Calu3 (cell line): ENCODE measurements at regions not wholly inside any gene's neighbourhood (a gene's known extent, or its start where the extent isn't known, plus 50 kb on each side); places are given as distances from the start of the nearest gene placed in this dataset.

Experiments used
- BruUV-seq: library from RNA; stranded (reverse); fragments of 400-500 nt; replicated peaks from 2 replicates; lab custom pipeline; 2021; lab: Mats Ljungman, UMichigan
- CTCF ChIA-PET: fragments of 300-600 bp; sonication (Branson Sonifier 250); formaldehyde crosslinking; loops from one replicate; lab custom pipeline; 2022; ENCODE audit warnings: antibody characterized with exemption; lab: Charles Lee
- DNase-seq: peaks from one replicate; pipeline ENCODE4 v3.0.0; 2022
- H3K27ac Mint-ChIP-seq: one replicate; pipeline ENCODE4 v1.8.0; 2022; ENCODE audit warnings: mixed read lengths; ENCODE audit not compliant: unreplicated experiment
- H3K27me3 Mint-ChIP-seq: one replicate; pipeline ENCODE4 v1.8.0; 2022; ENCODE audit warnings: mixed read lengths; ENCODE audit not compliant: unreplicated experiment
- H3K36me3 Mint-ChIP-seq: one replicate; pipeline ENCODE4 v1.8.0; 2022; ENCODE audit warnings: mild to moderate bottlenecking, moderate library complexity, mixed read lengths; ENCODE audit not compliant: insufficient read depth, unreplicated experiment
- H3K4me1 Mint-ChIP-seq: one replicate; pipeline ENCODE4 v1.8.0; 2022; ENCODE audit warnings: mild to moderate bottlenecking, low read depth, mixed read lengths; ENCODE audit not compliant: unreplicated experiment
- H3K4me3 Mint-ChIP-seq: one replicate; pipeline ENCODE4 v1.8.0; 2022; ENCODE audit warnings: mild to moderate bottlenecking, low read depth, moderate library complexity, mixed read lengths; ENCODE audit not compliant: unreplicated experiment
- H3K9me3 Mint-ChIP-seq: one replicate; pipeline ENCODE4 v1.8.0; 2022; ENCODE audit warnings: low read depth, mixed read lengths; ENCODE audit not compliant: unreplicated experiment
- intact Hi-C: fragments of 100-400 bp; cut with micrococcal nuclease; formaldehyde crosslinking; loops from one replicate; pipeline ENCODE4 v1.10.0; 2022; ENCODE audit not compliant: unreplicated experiment
- TF ChIP-seq, protein P1 (sequence below): fragments of 200-600 bp; IDR thresholded peaks from one replicate; pipeline ENCODE4 v1.8.0; 2022; ENCODE audit warnings: antibody characterized with exemption; ENCODE audit not compliant: unreplicated experiment

DNA sequence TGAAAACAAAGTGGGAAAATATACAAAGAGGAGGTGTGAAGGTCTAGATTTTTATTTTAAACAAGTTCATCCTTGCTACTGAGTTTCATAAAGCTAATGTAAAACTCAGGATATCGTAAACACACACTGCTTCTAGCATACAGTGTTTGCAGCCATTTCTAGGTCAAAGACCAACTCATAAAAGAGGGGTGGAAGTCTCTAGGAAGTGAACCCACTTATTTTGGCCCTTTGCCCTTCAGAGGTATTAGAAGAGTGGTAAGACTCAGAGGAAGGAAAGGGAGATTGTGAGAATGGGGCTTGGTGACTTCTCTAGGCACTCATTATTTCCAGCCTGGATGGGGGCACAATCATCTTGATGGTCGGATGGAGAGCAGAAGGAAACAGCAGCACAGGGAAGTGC lies 91.2 kb downstream of the TNFSF18 start:
- BruUV-seq, result no TSS peak
- Mint-ChIP-seq H3K4me1 (peaks cover 10% of the 10 kb centered on the region), H3K27me3 (no peaks in the 10 kb centered on the region), H3K27ac (no peak overlapping the region), H3K4me3 (no peak overlapping the region), H3K36me3 (no peaks in the 10 kb centered on the region), H3K9me3 (no peaks in the 10 kb centered on the region)
- intact Hi-C loops, result no loop called here
- DNase-seq, result no peak
- CTCF ChIA-PET, result no interaction called here
- TF ChIP-seq, protein P1, sequence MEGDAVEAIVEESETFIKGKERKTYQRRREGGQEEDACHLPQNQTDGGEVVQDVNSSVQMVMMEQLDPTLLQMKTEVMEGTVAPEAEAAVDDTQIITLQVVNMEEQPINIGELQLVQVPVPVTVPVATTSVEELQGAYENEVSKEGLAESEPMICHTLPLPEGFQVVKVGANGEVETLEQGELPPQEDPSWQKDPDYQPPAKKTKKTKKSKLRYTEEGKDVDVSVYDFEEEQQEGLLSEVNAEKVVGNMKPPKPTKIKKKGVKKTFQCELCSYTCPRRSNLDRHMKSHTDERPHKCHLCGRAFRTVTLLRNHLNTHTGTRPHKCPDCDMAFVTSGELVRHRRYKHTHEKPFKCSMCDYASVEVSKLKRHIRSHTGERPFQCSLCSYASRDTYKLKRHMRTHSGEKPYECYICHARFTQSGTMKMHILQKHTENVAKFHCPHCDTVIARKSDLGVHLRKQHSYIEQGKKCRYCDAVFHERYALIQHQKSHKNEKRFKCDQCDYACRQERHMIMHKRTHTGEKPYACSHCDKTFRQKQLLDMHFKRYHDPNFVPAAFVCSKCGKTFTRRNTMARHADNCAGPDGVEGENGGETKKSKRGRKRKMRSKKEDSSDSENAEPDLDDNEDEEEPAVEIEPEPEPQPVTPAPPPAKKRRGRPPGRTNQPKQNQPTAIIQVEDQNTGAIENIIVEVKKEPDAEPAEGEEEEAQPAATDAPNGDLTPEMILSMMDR, result no peak

DNA sequence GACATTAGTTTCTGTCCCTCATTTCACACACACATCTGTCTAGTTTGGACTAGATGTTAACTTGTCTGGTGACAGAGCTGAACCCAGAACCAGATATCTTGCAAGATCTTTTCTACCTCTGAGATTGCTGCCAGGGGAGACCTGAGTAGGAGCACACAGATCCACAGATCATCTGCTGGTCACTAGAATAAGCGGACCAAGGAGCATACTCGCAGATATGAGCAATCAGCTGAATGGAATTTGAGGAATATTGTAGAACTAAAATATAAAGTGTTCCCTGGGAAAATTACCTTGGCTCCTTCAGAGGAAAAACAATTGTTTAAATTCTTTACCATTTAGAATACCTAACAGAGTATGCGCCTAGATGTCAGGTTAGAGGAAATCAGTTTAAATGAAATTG lies 90.7 kb downstream of the TNFSF18 start:
- no peaks in the 10 kb centered on the region for H3K27me3 Mint-ChIP-seq
- no peak overlapping the region for H3K27ac Mint-ChIP-seq
- BruUV-seq, result no TSS peak
- peaks cover 10% of the 10 kb centered on the region for H3K4me1 Mint-ChIP-seq
- TF ChIP-seq, protein P1, result no peak
- no peak for DNase-seq
- H3K4me3 Mint-ChIP-seq, result no peak overlapping the region
- no peaks in the 10 kb centered on the region for H3K36me3 Mint-ChIP-seq
- intact Hi-C loops, result no loop called here
- no peaks in the 10 kb centered on the region for H3K9me3 Mint-ChIP-seq
- CTCF ChIA-PET, result no interaction called here

DNA sequence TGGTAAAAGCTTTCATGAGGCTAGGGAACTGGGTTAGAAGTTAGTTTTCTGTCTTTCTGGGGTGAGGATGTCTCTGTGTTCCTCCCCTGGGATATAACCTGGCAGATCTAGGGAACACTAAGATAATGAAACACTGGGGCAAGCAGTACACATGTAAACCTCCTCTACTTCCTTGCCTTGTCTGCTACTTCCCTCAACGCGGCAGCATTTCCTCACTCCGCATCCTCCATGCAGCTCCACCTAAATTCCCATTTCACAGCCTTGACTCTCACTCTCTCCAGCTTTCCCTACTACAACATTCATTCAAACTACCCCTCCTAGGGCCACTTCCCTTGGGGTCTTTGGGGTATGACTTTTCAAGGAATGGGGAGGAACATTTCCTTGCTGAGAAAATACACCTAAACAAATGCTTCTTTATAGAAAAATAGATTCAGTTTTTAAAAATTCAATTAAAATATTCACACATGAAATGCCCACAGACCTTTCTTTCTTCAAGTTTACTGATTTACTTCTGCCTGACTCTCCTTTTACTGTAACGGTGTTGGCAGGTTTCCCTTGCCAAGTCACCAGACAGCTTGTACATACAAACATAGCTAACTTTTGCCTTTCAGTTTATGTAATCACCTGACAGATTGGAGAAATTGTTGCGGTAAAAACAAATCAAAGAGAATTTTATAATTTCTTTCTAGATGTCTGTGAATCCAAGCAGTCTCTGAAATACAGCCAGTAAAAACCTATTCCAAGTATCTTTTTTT lies 90.1 kb downstream of the TNFSF18 start:
- TF ChIP-seq, protein P1, result no peak
- intact Hi-C loops, result no loop called here
- DNase-seq, result no peak
- Mint-ChIP-seq H3K36me3 (no peaks in the 10 kb centered on the region), H3K4me3 (no peak overlapping the region), H3K27ac (no peak overlapping the region), H3K27me3 (no peaks in the 10 kb centered on the region), H3K4me1 (peaks cover 10% of the 10 kb centered on the region), H3K9me3 (no peaks in the 10 kb centered on the region)
- BruUV-seq, result no TSS peak
- CTCF ChIA-PET, result interaction anchor here (1.1 kb wide), 1 partner anchor 43 kb away, joined by 3 read pairs; no protein-coding TSS in a partner anchor

DNA sequence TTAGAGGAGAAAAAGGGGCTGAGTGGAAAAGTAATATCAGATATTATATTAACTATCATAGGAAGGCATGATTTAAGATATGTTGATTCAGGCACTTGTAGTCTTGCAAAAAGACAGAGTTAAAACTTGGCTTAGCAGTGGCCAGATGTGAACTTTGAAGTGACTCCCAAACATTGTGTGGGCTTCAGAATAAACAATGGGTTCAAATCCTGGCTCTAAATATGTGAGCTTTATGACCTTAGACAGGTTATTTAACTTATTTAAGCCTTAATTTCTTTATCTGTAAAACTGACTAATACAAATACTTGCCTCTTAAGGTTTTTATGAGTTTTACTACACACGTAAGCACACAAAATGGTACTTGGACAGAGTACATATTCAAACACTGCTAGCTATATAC lies 85.9 kb downstream of the TNFSF18 start:
- H3K27ac Mint-ChIP-seq, result no peak overlapping the region
- CTCF ChIA-PET, result no interaction called here
- TF ChIP-seq, protein P1, result no peak
- H3K27me3 Mint-ChIP-seq, result no peaks in the 10 kb centered on the region
- H3K4me3 Mint-ChIP-seq, result no peak overlapping the region
- intact Hi-C loops, result no loop called here
- peaks cover 8% of the 10 kb centered on the region for H3K9me3 Mint-ChIP-seq
- no peak for DNase-seq
- no peaks in the 10 kb centered on the region for H3K36me3 Mint-ChIP-seq
- peaks cover 24% of the 10 kb centered on the region for H3K4me1 Mint-ChIP-seq
- no TSS peak for BruUV-seq
